H9 (cell line): ENCODE measurements at regions not wholly inside any gene's neighbourhood (a gene's known extent, or its start where the extent isn't known, plus 50 kb on each side); places are given as distances from the start of the nearest gene placed in this dataset.
A peak's percentile ranks its signal among the peaks of the same experiment; 100 is the strongest.
"Not testable (repeated sequence)": the region's sequence is repeated elsewhere in the genome, so short reads cannot be mapped to it uniquely, and the experiment has no call there.

Experiments
- DNase-seq: peaks from one replicate; pipeline ENCODE4 v3.0.0-alpha.2; 2017
- H2AFZ ChIP-seq: one replicate; pipeline ENCODE4 v1.6.1; 2013; ENCODE audit warnings: mild to moderate bottlenecking, low read length, control low read depth, moderate library complexity
- H2AK5ac ChIP-seq: 2 replicates; pipeline ENCODE4 v1.6.1; 2013; ENCODE audit warnings: low read length, control low read depth, mixed read lengths; ENCODE audit not compliant: insufficient read length
- H2BK120ac ChIP-seq: one replicate; pipeline ENCODE4 v1.6.1; 2013; ENCODE audit warnings: low read depth, mild to moderate bottlenecking, low read length, control low read depth, inconsistent platforms; ENCODE audit not compliant: poor library complexity, severe bottlenecking
- H2BK12ac ChIP-seq: 2 replicates; pipeline ENCODE4 v1.6.1; 2013; ENCODE audit warnings: low read length, control low read depth, mixed read lengths, low read depth; ENCODE audit not compliant: insufficient read length
- H2BK15ac ChIP-seq: 2 replicates; pipeline ENCODE4 v1.6.1; 2013; ENCODE audit warnings: low read depth, low read length, control low read depth
- H2BK20ac ChIP-seq: one replicate; pipeline ENCODE4 v1.6.1; 2013; ENCODE audit warnings: low read depth, mild to moderate bottlenecking, low read length, control low read depth, inconsistent platforms; ENCODE audit not compliant: poor library complexity, severe bottlenecking
- H2BK5ac ChIP-seq: 2 replicates; pipeline ENCODE4 v1.6.1; 2013; ENCODE audit warnings: low read length, control low read depth, mixed read lengths; ENCODE audit not compliant: insufficient read length
- H3K14ac ChIP-seq: 2 replicates; pipeline ENCODE4 v1.6.1; 2013; ENCODE audit warnings: low read length, control low read depth; ENCODE audit not compliant: insufficient read depth
- H3K18ac ChIP-seq: 2 replicates; pipeline ENCODE4 v1.6.1; 2013; ENCODE audit warnings: low read depth, mild to moderate bottlenecking, mixed read lengths, low read length, control low read depth; ENCODE audit not compliant: insufficient read length
- H3K23ac ChIP-seq: 2 replicates; pipeline ENCODE4 v1.6.1; 2013; ENCODE audit warnings: low read length, control low read depth, mixed read lengths, low read depth; ENCODE audit not compliant: insufficient read length
- H3K23me2 ChIP-seq: 2 replicates; pipeline ENCODE4 v1.6.1; 2013; ENCODE audit warnings: low read depth, mild to moderate bottlenecking, mixed read lengths, low read length, control low read depth; ENCODE audit not compliant: insufficient read length, poor library complexity, severe bottlenecking
- H3K27ac ChIP-seq: 2 replicates; pipeline ENCODE4 v1.5.1; 2013; ENCODE audit warnings: low read length, control low read depth, mixed read lengths, low read depth; ENCODE audit not compliant: insufficient read length
- H3K27me3 ChIP-seq: 2 replicates; pipeline ENCODE4 v1.6.1; 2013; ENCODE audit warnings: low read length, control low read depth, inconsistent platforms; ENCODE audit not compliant: insufficient read depth
- H3K4ac ChIP-seq: 2 replicates; pipeline ENCODE4 v1.6.1; 2013; ENCODE audit warnings: low read depth, mild to moderate bottlenecking, control low read depth, inconsistent platforms, low read length, moderate library complexity
- H3K4me1 ChIP-seq: 2 replicates; pipeline ENCODE4 v1.6.1; 2013; ENCODE audit warnings: low read length, control low read depth, inconsistent platforms; ENCODE audit not compliant: insufficient read depth
- H3K4me2 ChIP-seq: 2 replicates; pipeline ENCODE4 v1.6.1; 2013; ENCODE audit warnings: low read length, control low read depth, mixed read lengths; ENCODE audit not compliant: insufficient read length, insufficient read depth
- H3K56ac ChIP-seq: 2 replicates; pipeline ENCODE4 v1.6.1; 2013; ENCODE audit warnings: low read depth, mild to moderate bottlenecking, mixed read lengths, low read length, control low read depth; ENCODE audit not compliant: insufficient read length
- H3K79me1 ChIP-seq: 2 replicates; pipeline ENCODE4 v1.6.1; 2013; ENCODE audit warnings: low read depth, mild to moderate bottlenecking, moderate library complexity, low read length, control low read depth, inconsistent platforms; ENCODE audit not compliant: insufficient read depth, poor library complexity, severe bottlenecking
- H3K79me2 ChIP-seq: 2 replicates; pipeline ENCODE4 v1.6.1; 2013; ENCODE audit warnings: low read length, control low read depth, inconsistent platforms; ENCODE audit not compliant: insufficient read depth
- H3K9ac ChIP-seq: 2 replicates; pipeline ENCODE4 v1.6.1; 2013; ENCODE audit warnings: low read length, control low read depth, mixed read lengths; ENCODE audit not compliant: insufficient read length; ENCODE audit errors: extremely low read depth
- H3K9me3 ChIP-seq: one replicate; pipeline ENCODE4 v1.6.1; 2013; ENCODE audit warnings: low read depth, low read length, inconsistent platforms; ENCODE audit not compliant: control insufficient read depth
- H3T11ph ChIP-seq: one replicate; pipeline ENCODE4 v1.6.1; 2013; ENCODE audit warnings: mild to moderate bottlenecking, low read length, control low read depth, inconsistent platforms
- H4K20me1 ChIP-seq: one replicate; pipeline ENCODE4 v1.6.1; 2013; ENCODE audit not compliant: control insufficient read depth, insufficient read length, insufficient read depth
- H4K5ac ChIP-seq: 2 replicates; pipeline ENCODE4 v1.6.1; 2013; ENCODE audit warnings: low read depth, mild to moderate bottlenecking, mixed read lengths, low read length, control low read depth; ENCODE audit not compliant: insufficient read length
- H4K8ac ChIP-seq: replicated peaks from 2 replicates; pipeline ENCODE4 v1.6.1; 2013; ENCODE audit warnings: low read length, control low read depth, mixed read lengths, low read depth; ENCODE audit not compliant: insufficient read length
- H4K91ac ChIP-seq: 2 replicates; pipeline ENCODE4 v1.6.1; 2013; ENCODE audit warnings: low read depth, mild to moderate bottlenecking, moderate library complexity, mixed read lengths, low read length, control low read depth; ENCODE audit not compliant: insufficient read length
- H3K27ac Mint-ChIP-seq, 3 experiments: 2 replicates in 2 of 3; 3 replicates in 1 of 3; pipeline ENCODE4 v1.8.0; 2020 to 2021; ENCODE audit warnings: mixed read lengths in 3 of 3, mild to moderate bottlenecking in 1 of 3, moderate library complexity in 1 of 3
- H3K27me3 Mint-ChIP-seq: 2 replicates; pipeline ENCODE4 v1.8.0; 2021; ENCODE audit warnings: low read depth, mild to moderate bottlenecking, moderate library complexity, mixed read lengths
- H3K36me3 Mint-ChIP-seq, 3 experiments: 2 replicates in 2 of 3; 3 replicates in 1 of 3; pipeline ENCODE4 v1.8.0; 2020 to 2021; ENCODE audit warnings: low read depth in 3 of 3, mixed read lengths in 3 of 3; ENCODE audit not compliant: insufficient read depth in 1 of 3
- H3K4me1 Mint-ChIP-seq, 2 experiments: 2 replicates each; pipeline ENCODE4 v1.8.0; 2020; ENCODE audit warnings: mixed read lengths in 2 of 2
- H3K4me3 Mint-ChIP-seq, 2 experiments: 2 replicates in 1 of 2; 3 replicates in 1 of 2; pipeline ENCODE4 v1.8.0; 2020 to 2021; ENCODE audit warnings: mild to moderate bottlenecking in 2 of 2, mixed read lengths in 2 of 2, moderate library complexity in 1 of 2
- H3K9me3 Mint-ChIP-seq, 2 experiments: 2 replicates in 1 of 2; 3 replicates in 1 of 2; pipeline ENCODE4 v1.8.0; 2020; ENCODE audit warnings: mild to moderate bottlenecking in 2 of 2, mixed read lengths in 2 of 2, moderate library complexity in 1 of 2
- CTCF ChIP-seq: fragments of 200-600 bp; sonication (generic); conservative IDR thresholded peaks from 3 replicates; pipeline ENCODE4 v1.8.0; 2021; ENCODE audit warnings: antibody characterized with exemption, mild to moderate bottlenecking
- whole genome bisulfite sequencing: extraction: QIAGEN DNeasy Blood & Tissue Kit; methylation state at CpG from one replicate; pipeline ENCODE4 v1.1.7; 2013; ENCODE audit warnings: missing lambda C conversion rate, low lambda C conversion rate, mixed read lengths; ENCODE audit not compliant: insufficient read length; ENCODE audit errors: extremely low coverage; 5-methylcytosine and 5-hydroxymethylcytosine counted together

GRCh38 chr17:34024806-34025551, 230.1 kb upstream of the CCL2 start:
- H3K27ac Mint-ChIP-seq, result peak overlapping the region in 1 of 3 experiments; percentile 61; a peak in 1 of 7 replicates
- no peaks in the 10 kb centered on the region for H3K79me1 ChIP-seq

GRCh38 chr17:34030601-34031000, 224.5 kb upstream of the CCL2 start:
- not testable (repeated sequence) for H3K4ac ChIP-seq, H4K5ac ChIP-seq, H3K23ac ChIP-seq, H2BK20ac ChIP-seq, H3K27me3 ChIP-seq, H3K27me3 Mint-ChIP-seq, H3K79me2 ChIP-seq, H3K23me2 ChIP-seq, H2BK15ac ChIP-seq, H4K91ac ChIP-seq, H2BK5ac ChIP-seq, H3T11ph ChIP-seq, H2BK12ac ChIP-seq, H4K8ac ChIP-seq, H4K20me1 ChIP-seq, H3K4me1 ChIP-seq, H3K9ac ChIP-seq, H3K14ac ChIP-seq, H3K56ac ChIP-seq, H3K79me1 ChIP-seq, H3K4me3 Mint-ChIP-seq, H2AFZ ChIP-seq, H2AK5ac ChIP-seq, H3K9me3 ChIP-seq, H2BK120ac ChIP-seq, H3K4me2 ChIP-seq, H3K18ac ChIP-seq, H3K27ac ChIP-seq
- no CpG with 5 or more reads among the region's 7 CpGs for WGBS
- Mint-ChIP-seq H3K9me3 (peaks cover 24 to 25% of the 10 kb centered on the region in 2 experiments), H3K36me3 (peaks cover 15 to 20% (median 19%) of the 10 kb centered on the region in 3 experiments), H3K4me1 (peaks cover 13 to 14% of the 10 kb centered on the region in 2 experiments), H3K27ac (peak overlapping the region in 1 of 3 experiments; percentile 70; a peak in 1 of 7 replicates)
- DNase-seq, result peak; percentile 58

More at GRCh38 chr17:34024806-34025551, 230.1 kb upstream of the CCL2 start:
- WGBS, result no CpG with 5 or more reads among the region's 2 CpGs
- H2BK15ac ChIP-seq, result no peak overlapping the region
- no peak overlapping the region for H3K9ac ChIP-seq
- no peak overlapping the region for H2AFZ ChIP-seq
- H3K79me2 ChIP-seq, result no peaks in the 10 kb centered on the region
- no peak overlapping the region for H4K91ac ChIP-seq
- peaks cover 1% of the 10 kb centered on the region in 2 experiments; a peak in 2 of 4 replicates for H3K4me1 Mint-ChIP-seq
- no peaks in the 10 kb centered on the region for H3K27me3 ChIP-seq
- H4K5ac ChIP-seq, result no peak overlapping the region
- TF ChIP-seq CTCF, result no peak
- no peak overlapping the region for H3K56ac ChIP-seq
- H2BK12ac ChIP-seq, result no peak overlapping the region
- H3K9me3 ChIP-seq, result no peaks in the 10 kb centered on the region
- H4K8ac ChIP-seq, result no peak overlapping the region
- no peak overlapping the region for H2AK5ac ChIP-seq
- no peak for DNase-seq
- H3K27ac ChIP-seq, result no peak overlapping the region
- no peak overlapping the region for H2BK20ac ChIP-seq
- no peak overlapping the region for H3K4me2 ChIP-seq
- no peak overlapping the region for H3K4ac ChIP-seq
- H3T11ph ChIP-seq, result no peak overlapping the region
- H4K20me1 ChIP-seq, result no peaks in the 10 kb centered on the region
- H3K4me1 ChIP-seq, result peaks cover under 1% of the 10 kb centered on the region; the same call in 1 of the 2 replicates
- H3K36me3 Mint-ChIP-seq, result no peaks in the 10 kb centered on the region
- H3K27me3 Mint-ChIP-seq, result no peaks in the 10 kb centered on the region
- H3K9me3 Mint-ChIP-seq, result no peaks in the 10 kb centered on the region; a peak in 1 of 5 replicates
- no peak overlapping the region for H3K4me3 Mint-ChIP-seq
- H3K18ac ChIP-seq, result no peak overlapping the region
- H3K23me2 ChIP-seq, result no peaks in the 10 kb centered on the region
- H2BK120ac ChIP-seq, result no peak overlapping the region
- H3K14ac ChIP-seq, result no peak overlapping the region
- H2BK5ac ChIP-seq, result no peak overlapping the region
- no peak overlapping the region for H3K23ac ChIP-seq
